Keratinocyte (primary cell): ENCODE measurements at regions not wholly inside any gene's neighbourhood (a gene's known extent, or its start where the extent isn't known, plus 50 kb on each side); places are given as distances from the start of the nearest gene placed in this dataset.

Experiments
- DNase-seq: peaks from one replicate; pipeline ENCODE4 v3.0.0-alpha.2; 2011; ENCODE audit warnings: low read depth, missing footprints, low spot score
- FAIRE-seq: peaks from 2 replicates; lab custom pipeline; 2011; peaks lifted over from hg19 to GRCh38; lab: Jason Lieb, UNC
- H2AFZ ChIP-seq: 2 replicates; pipeline ENCODE4 v1.6.0; 2012; ENCODE audit warnings: low read length, control low read depth, inconsistent platforms; ENCODE audit not compliant: control insufficient read depth
- H3K27ac ChIP-seq: 2 replicates; pipeline ENCODE4 v1.5.1; 2011; ENCODE audit warnings: low read length; ENCODE audit not compliant: control insufficient read depth, insufficient read depth
- H3K27me3 ChIP-seq: 3 replicates; pipeline ENCODE4 v1.6.0; 2011; ENCODE audit warnings: low read length; ENCODE audit not compliant: control insufficient read depth, insufficient read depth; ENCODE audit errors: extremely low read depth
- H3K36me3 ChIP-seq, 2 experiments: 2 replicates in 1 of 2; 3 replicates in 1 of 2; pipeline ENCODE4 v1.5.1; 2011; ENCODE audit warnings: low read length in 2 of 2, mild to moderate bottlenecking in 1 of 2; ENCODE audit not compliant: control insufficient read depth in 2 of 2, insufficient read depth in 2 of 2; ENCODE audit errors: extremely low read depth in 1 of 2
- H3K4me1 ChIP-seq: 3 replicates; pipeline ENCODE4 v1.5.1; 2011; ENCODE audit warnings: low read length; ENCODE audit not compliant: control insufficient read depth, insufficient read depth; ENCODE audit errors: extremely low read depth
- H3K4me2 ChIP-seq: 3 replicates; pipeline ENCODE4 v1.6.0; 2011; ENCODE audit warnings: low read depth, low read length; ENCODE audit not compliant: control insufficient read depth, insufficient read depth; ENCODE audit errors: extremely low read depth
- H3K4me3 ChIP-seq, 3 experiments: fragments of 200-600 bp in 1 of 3; sonication (generic) in 1 of 3; 2 replicates in 2 of 3; 3 replicates in 1 of 3; pipeline ENCODE4 v1.5.1; 2011 to 2016; ENCODE audit warnings: low read length in 3 of 3, mild to moderate bottlenecking in 3 of 3, control low read depth in 2 of 3, inconsistent platforms in 1 of 3, low read depth in 1 of 3, mixed read lengths in 1 of 3, mixed run types in 1 of 3, moderate library complexity in 1 of 3; ENCODE audit not compliant: control insufficient read depth in 2 of 3, insufficient read depth in 2 of 3; ENCODE audit errors: extremely low read depth in 1 of 3
- H3K79me2 ChIP-seq: 2 replicates; pipeline ENCODE4 v1.6.0; 2012; ENCODE audit warnings: low read length; ENCODE audit not compliant: control insufficient read depth, insufficient read depth
- H3K9ac ChIP-seq: 3 replicates; pipeline ENCODE4 v1.6.0; 2011; ENCODE audit warnings: low read length; ENCODE audit not compliant: control insufficient read depth, insufficient read depth; ENCODE audit errors: extremely low read depth
- H3K9me1 ChIP-seq: 3 replicates; pipeline ENCODE4 v1.6.0; 2011; ENCODE audit warnings: low read length; ENCODE audit not compliant: control insufficient read depth, insufficient read depth; ENCODE audit errors: extremely low read depth
- H3K9me3 ChIP-seq: 2 replicates; pipeline ENCODE4 v1.5.1; 2012; ENCODE audit warnings: low read depth, low read length; ENCODE audit not compliant: control insufficient read depth
- H4K20me1 ChIP-seq: 3 replicates; pipeline ENCODE4 v1.6.0; 2011; ENCODE audit warnings: low read length; ENCODE audit not compliant: control insufficient read depth, insufficient read depth; ENCODE audit errors: extremely low read depth
- EZH2 ChIP-seq: IDR thresholded peaks from one replicate; pipeline ENCODE4 v1.6.1; 2012; ENCODE audit warnings: inconsistent platforms, mild to moderate bottlenecking, low read length, moderate library complexity
- dilution Hi-C: fragments of 300-500 bp; cut with MboI; formaldehyde crosslinking; loops from one replicate; pipeline ENCODE4 v1.7.0; 2020; ENCODE audit warnings: low sequenced_read_pairs; ENCODE audit not compliant: extremely low pct_ligation_motif_present
- TF ChIP-seq, protein P1 (sequence below), 3 experiments: IDR thresholded peaks in 1 of 3; conservative IDR thresholded peaks in 1 of 3; optimal IDR thresholded peaks in 1 of 3; 2 replicates in 2 of 3; 3 replicates in 1 of 3; pipeline versions ENCODE3 to v1.5.1; 2011; ENCODE audit warnings: low read length in 3 of 3, mild to moderate bottlenecking in 3 of 3, moderate library complexity in 2 of 3, control low read depth in 1 of 3, inconsistent platforms in 1 of 3; ENCODE audit not compliant: insufficient read depth in 2 of 3; ENCODE audit errors: extremely low read depth in 1 of 3

GRCh38 chr16:77509796-77510195 lies 75.0 kb upstream of the ADAMTS18 start:
- Histone ChIP-seq H3K9ac (no peak overlapping the region), H3K27ac (no peak overlapping the region), H3K9me1 (no peaks in the 10 kb centered on the region), H2AFZ (no peak overlapping the region), H3K79me2 (no peaks in the 10 kb centered on the region), H4K20me1 (no peaks in the 10 kb centered on the region), H3K4me2 (no peak overlapping the region), H3K4me3 (no peak overlapping the region), H3K9me3 (no peaks in the 10 kb centered on the region), H3K36me3 (no peaks in the 10 kb centered on the region), H3K4me1 (no peaks in the 10 kb centered on the region), H3K27me3 (no peaks in the 10 kb centered on the region)
- dilution Hi-C loops: no loop called here
- TF ChIP-seq EZH2: no peak
- TF ChIP-seq, protein P1, sequence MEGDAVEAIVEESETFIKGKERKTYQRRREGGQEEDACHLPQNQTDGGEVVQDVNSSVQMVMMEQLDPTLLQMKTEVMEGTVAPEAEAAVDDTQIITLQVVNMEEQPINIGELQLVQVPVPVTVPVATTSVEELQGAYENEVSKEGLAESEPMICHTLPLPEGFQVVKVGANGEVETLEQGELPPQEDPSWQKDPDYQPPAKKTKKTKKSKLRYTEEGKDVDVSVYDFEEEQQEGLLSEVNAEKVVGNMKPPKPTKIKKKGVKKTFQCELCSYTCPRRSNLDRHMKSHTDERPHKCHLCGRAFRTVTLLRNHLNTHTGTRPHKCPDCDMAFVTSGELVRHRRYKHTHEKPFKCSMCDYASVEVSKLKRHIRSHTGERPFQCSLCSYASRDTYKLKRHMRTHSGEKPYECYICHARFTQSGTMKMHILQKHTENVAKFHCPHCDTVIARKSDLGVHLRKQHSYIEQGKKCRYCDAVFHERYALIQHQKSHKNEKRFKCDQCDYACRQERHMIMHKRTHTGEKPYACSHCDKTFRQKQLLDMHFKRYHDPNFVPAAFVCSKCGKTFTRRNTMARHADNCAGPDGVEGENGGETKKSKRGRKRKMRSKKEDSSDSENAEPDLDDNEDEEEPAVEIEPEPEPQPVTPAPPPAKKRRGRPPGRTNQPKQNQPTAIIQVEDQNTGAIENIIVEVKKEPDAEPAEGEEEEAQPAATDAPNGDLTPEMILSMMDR (optimal IDR thresholded peaks at IDR 0.05 in 1 of 3, IDR thresholded peaks at IDR 0.05 in 1 of 3, conservative IDR thresholded peaks at IDR 0.05 in 1 of 3; ENCODE audit: extremely low read depth in 1 of 3, insufficient read depth in 2 of 3, low read length in 3 of 3): no peak
- DNase-seq: no peak
- no peak for FAIRE-seq

GRCh38 chr16:77511053-77511452 lies 76.2 kb upstream of the ADAMTS18 start:
- Histone ChIP-seq H4K20me1 (no peaks in the 10 kb centered on the region), H3K4me3 (no peak overlapping the region), H3K4me2 (no peak overlapping the region), H3K27ac (no peak overlapping the region), H2AFZ (no peak overlapping the region), H3K27me3 (no peaks in the 10 kb centered on the region), H3K9me3 (no peaks in the 10 kb centered on the region), H3K79me2 (no peaks in the 10 kb centered on the region), H3K9me1 (no peaks in the 10 kb centered on the region), H3K9ac (no peak overlapping the region), H3K4me1 (no peaks in the 10 kb centered on the region), H3K36me3 (no peaks in the 10 kb centered on the region)
- TF ChIP-seq EZH2: no peak
- TF ChIP-seq, protein P1 (optimal IDR thresholded peaks at IDR 0.05 in 1 of 3, IDR thresholded peaks at IDR 0.05 in 1 of 3, conservative IDR thresholded peaks at IDR 0.05 in 1 of 3; ENCODE audit: extremely low read depth in 1 of 3, insufficient read depth in 2 of 3, low read length in 3 of 3): no peak
- dilution Hi-C loops: no loop called here
- DNase-seq (no peak), FAIRE-seq (no peak)
